AG04450 (cell line): ENCODE measurements at regions not wholly inside any gene's neighbourhood (a gene's known extent, or its start where the extent isn't known, plus 50 kb on each side); places are given as distances from the start of the nearest gene placed in this dataset.
"Not testable (repeated sequence)": the region's sequence is repeated elsewhere in the genome, so short reads cannot be mapped to it uniquely, and the experiment has no call there.

Experiments used
- CTCF ChIA-PET: fragments of 300-600, 350-600 bp; formaldehyde crosslinking; extraction: SDS; loops from one replicate; lab custom pipeline; 2022; ENCODE audit warnings: antibody characterized with exemption, inconsistent platforms; lab: Charles Lee
- POLR2A ChIA-PET: fragments of 350-600 bp; formaldehyde crosslinking; extraction: SDS; loops from one replicate; lab custom pipeline; 2021; ENCODE audit warnings: antibody characterized with exemption, inconsistent platforms; lab: Yijun Ruan, JAX
- DNase-seq: peaks from one replicate; pipeline ENCODE4 v3.0.0-alpha.2; 2011; ENCODE audit warnings: low read depth, low spot score
- H3K27ac ChIP-seq: one replicate; pipeline ENCODE4 v1.5.1; 2012; ENCODE audit warnings: low read depth, low read length, control low read depth
- H3K27me3 ChIP-seq: one replicate; pipeline ENCODE4 v1.6.0; 2012; ENCODE audit warnings: low read length; ENCODE audit not compliant: control insufficient read depth, insufficient read depth
- H3K4me3 ChIP-seq: 2 replicates; pipeline ENCODE4 v1.5.1; 2011; ENCODE audit warnings: mild to moderate bottlenecking, low read depth, low read length, control low read depth
- H3K9me3 ChIP-seq: 2 replicates; pipeline ENCODE4 v1.5.1; 2012; ENCODE audit warnings: low read length; ENCODE audit not compliant: control insufficient read depth, insufficient read depth
- TF ChIP-seq, protein P1 (sequence below): IDR thresholded peaks from 2 replicates; pipeline ENCODE4 v1.5.1; 2011; ENCODE audit warnings: low read depth, low read length, control low read depth, inconsistent platforms

DNA sequence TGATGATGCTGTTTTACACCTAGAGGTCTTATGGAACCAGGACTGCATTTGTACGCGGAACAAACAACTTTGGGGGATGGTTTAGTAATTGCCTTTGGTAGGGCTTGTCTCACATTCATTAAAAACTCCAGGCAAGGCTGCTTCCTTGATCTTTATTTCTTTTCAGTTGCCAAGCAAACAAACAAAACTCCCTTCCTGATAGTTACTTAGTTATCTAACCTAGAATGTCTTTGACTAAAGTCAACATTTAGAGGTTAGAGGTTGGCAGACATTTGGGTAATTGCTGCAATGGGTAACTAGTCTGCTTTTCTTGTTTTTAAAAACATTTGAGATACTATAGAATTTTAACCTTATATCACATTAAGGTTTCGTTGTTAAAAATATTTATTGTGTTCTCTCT lies 500.9 kb upstream of the PTBP2 start:
- CTCF ChIA-PET = no interaction called here

DNA sequence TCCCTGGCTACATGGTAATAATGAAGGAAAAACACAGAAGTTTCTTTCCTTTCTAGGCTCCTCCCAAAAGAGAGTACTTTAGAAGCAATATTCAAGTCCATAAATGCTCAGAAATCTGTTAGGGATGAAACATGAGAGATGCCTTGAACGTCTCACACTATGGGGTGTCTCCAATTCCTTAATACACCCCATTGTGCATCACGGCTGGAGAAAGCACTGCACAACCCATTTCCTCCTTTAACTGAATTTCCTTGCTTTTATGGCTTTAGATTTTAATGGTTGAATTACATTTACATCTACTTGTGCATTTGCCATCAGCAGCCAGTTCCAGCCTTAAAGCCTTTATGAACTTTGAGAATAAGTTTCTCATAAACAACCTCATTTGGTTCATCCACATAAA lies 498.9 kb upstream of the PTBP2 start:
- ChIA-PET POLR2A (no interaction called here), CTCF (no interaction called here)
- DNase-seq = no peak
- TF ChIP-seq, protein P1, sequence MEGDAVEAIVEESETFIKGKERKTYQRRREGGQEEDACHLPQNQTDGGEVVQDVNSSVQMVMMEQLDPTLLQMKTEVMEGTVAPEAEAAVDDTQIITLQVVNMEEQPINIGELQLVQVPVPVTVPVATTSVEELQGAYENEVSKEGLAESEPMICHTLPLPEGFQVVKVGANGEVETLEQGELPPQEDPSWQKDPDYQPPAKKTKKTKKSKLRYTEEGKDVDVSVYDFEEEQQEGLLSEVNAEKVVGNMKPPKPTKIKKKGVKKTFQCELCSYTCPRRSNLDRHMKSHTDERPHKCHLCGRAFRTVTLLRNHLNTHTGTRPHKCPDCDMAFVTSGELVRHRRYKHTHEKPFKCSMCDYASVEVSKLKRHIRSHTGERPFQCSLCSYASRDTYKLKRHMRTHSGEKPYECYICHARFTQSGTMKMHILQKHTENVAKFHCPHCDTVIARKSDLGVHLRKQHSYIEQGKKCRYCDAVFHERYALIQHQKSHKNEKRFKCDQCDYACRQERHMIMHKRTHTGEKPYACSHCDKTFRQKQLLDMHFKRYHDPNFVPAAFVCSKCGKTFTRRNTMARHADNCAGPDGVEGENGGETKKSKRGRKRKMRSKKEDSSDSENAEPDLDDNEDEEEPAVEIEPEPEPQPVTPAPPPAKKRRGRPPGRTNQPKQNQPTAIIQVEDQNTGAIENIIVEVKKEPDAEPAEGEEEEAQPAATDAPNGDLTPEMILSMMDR = no peak
- no peak overlapping the region for H3K27ac ChIP-seq
- H3K4me3 ChIP-seq = no peak overlapping the region
- no peaks in the 10 kb centered on the region for H3K27me3 ChIP-seq
- no peaks in the 10 kb centered on the region; the same call in 1 of the 2 replicates for H3K9me3 ChIP-seq

More for the DNA sequence above, 500.9 kb upstream of the PTBP2 start:
- TF ChIP-seq, protein P1 = no peak
- no peaks in the 10 kb centered on the region; the same call in 1 of the 2 replicates for H3K9me3 ChIP-seq
- POLR2A ChIA-PET = no interaction called here
- H3K4me3 ChIP-seq = no peak overlapping the region
- no peaks in the 10 kb centered on the region for H3K27me3 ChIP-seq
- no peak for DNase-seq
- H3K27ac ChIP-seq = no peak overlapping the region

DNA sequence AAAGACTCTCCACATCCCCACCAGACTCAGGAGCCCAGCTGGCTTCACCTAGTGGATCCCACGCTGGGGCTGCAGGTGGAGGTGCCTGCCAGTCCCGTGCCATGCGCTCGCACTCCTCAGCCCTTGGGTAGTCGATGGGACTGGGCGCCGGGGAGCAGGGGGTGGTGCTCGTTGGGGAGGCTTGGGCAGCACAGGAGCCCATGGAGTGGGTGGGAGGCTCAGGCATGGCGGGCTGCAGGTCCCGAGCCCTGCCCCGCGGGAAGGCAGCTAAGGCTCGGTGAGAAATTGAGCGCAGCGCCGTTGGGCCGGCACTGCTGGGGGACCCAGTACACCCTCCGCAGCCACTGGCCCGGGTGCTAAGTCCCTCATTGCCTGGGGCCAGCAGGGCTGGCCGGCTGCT lies 497.4 kb upstream of the PTBP2 start:
- DNase-seq, H3K9me3 ChIP-seq, H3K27ac ChIP-seq, H3K4me3 ChIP-seq, POLR2A ChIA-PET, H3K27me3 ChIP-seq, CTCF ChIA-PET: not testable (repeated sequence)

DNA sequence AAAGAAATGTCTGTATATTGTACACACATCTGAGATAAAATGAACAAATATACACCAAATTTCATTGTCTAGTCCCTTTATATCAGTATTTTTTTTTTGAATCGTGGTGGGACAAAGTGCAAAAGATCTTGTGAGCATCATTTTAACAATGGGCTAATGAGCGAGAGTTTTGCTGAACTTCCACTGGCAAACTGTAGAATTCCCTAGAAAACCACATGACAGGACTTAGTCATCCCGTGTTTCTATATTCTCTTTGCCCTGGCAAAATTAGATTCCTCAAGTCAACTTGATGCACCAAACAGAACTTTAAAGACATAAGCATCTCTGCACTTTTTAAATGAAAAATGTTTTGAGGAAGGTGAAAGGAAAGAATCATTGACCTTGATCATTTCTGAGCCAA lies 488.2 kb upstream of the PTBP2 start:
- TF ChIP-seq, protein P1 = no peak

DNA sequence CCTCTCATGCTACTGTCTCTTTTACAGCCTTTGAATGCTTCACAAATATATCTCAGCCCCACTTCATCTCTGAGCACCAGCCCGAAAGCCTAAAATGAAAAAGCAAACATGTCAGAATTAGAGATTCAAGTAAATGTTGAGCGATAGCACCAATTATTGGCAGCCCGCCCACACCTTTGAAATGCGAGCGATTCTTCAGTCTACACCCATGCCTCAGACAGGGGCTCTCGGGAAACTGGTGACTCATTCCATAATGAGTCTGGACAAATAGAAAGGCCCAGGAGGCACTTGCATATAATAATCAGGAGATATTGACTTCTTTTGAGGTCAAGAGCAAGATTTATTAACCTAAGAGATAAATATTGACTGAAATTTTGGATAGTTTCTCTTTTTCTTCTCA lies 487.3 kb upstream of the PTBP2 start:
- ChIA-PET CTCF (no interaction called here), POLR2A (no interaction called here)
- TF ChIP-seq, protein P1 = no peak
- H3K9me3 ChIP-seq = no peaks in the 10 kb centered on the region
- no peak overlapping the region for H3K27ac ChIP-seq
- no peaks in the 10 kb centered on the region for H3K27me3 ChIP-seq
- DNase-seq = no peak
- no peak overlapping the region for H3K4me3 ChIP-seq

More for the DNA sequence above, 488.2 kb upstream of the PTBP2 start:
- no peaks in the 10 kb centered on the region for H3K9me3 ChIP-seq
- ChIA-PET POLR2A (no interaction called here), CTCF (no interaction called here)
- DNase-seq = no peak
- no peaks in the 10 kb centered on the region for H3K27me3 ChIP-seq
- H3K4me3 ChIP-seq = no peak overlapping the region
- no peak overlapping the region for H3K27ac ChIP-seq
